Endothelial cell (in vitro differentiated cells): ENCODE measurements at regions not wholly inside any gene's neighbourhood (a gene's known extent, or its start where the extent isn't known, plus 50 kb on each side); places are given as distances from the start of the nearest gene placed in this dataset.
"Not testable (repeated sequence)": the region's sequence is repeated elsewhere in the genome, so short reads cannot be mapped to it uniquely, and the experiment has no call there.

ENCODE experiments used
- DNase-seq: peaks from one replicate; pipeline ENCODE4 v3.0.0; 2021; ENCODE audit warnings: low spot score
- H3K27ac Mint-ChIP-seq: one replicate; pipeline ENCODE4 v1.8.0; 2021; ENCODE audit warnings: mixed read lengths, inconsistent platforms; ENCODE audit not compliant: unreplicated experiment
- H3K27me3 Mint-ChIP-seq: one replicate; pipeline ENCODE4 v1.8.0; 2021; ENCODE audit warnings: mild to moderate bottlenecking, moderate library complexity, mixed read lengths, inconsistent platforms; ENCODE audit not compliant: unreplicated experiment
- H3K36me3 Mint-ChIP-seq: one replicate; pipeline ENCODE4 v1.8.0; 2021; ENCODE audit warnings: mild to moderate bottlenecking, low read depth, mixed read lengths, inconsistent platforms; ENCODE audit not compliant: unreplicated experiment
- H3K4me1 Mint-ChIP-seq: one replicate; pipeline ENCODE4 v1.8.0; 2021; ENCODE audit warnings: mild to moderate bottlenecking, mixed read lengths, inconsistent platforms; ENCODE audit not compliant: unreplicated experiment
- H3K4me3 Mint-ChIP-seq: one replicate; pipeline ENCODE4 v1.8.0; 2021; ENCODE audit warnings: mild to moderate bottlenecking, mixed read lengths, inconsistent platforms; ENCODE audit not compliant: unreplicated experiment
- H3K9me3 Mint-ChIP-seq: one replicate; pipeline ENCODE4 v1.8.0; 2021; ENCODE audit warnings: mixed read lengths, inconsistent platforms; ENCODE audit not compliant: unreplicated experiment
- CTCF ChIP-seq: fragments of 200-600 bp; sonication (generic); IDR thresholded peaks from one replicate; pipeline ENCODE4 v1.5.0; 2021; ENCODE audit warnings: antibody characterized with exemption; ENCODE audit not compliant: unreplicated experiment

GRCh38 chr6:11943060-11943459 is 69.1 kb upstream of the HIVEP1 start:
- Mint-ChIP-seq H3K36me3 (no peaks in the 10 kb centered on the region), H3K27me3 (no peaks in the 10 kb centered on the region), H3K4me3 (no peak overlapping the region), H3K4me1 (peaks cover 4% of the 10 kb centered on the region), H3K27ac (no peak overlapping the region), H3K9me3 (no peaks in the 10 kb centered on the region)
- TF ChIP-seq CTCF, result no peak
- no peak for DNase-seq

- DNase-seq, result no peak
- H3K27ac Mint-ChIP-seq, result no peak overlapping the region
- H3K4me3 Mint-ChIP-seq, result no peak overlapping the region
- no peaks in the 10 kb centered on the region for H3K27me3 Mint-ChIP-seq
- peaks cover 9% of the 10 kb centered on the region for H3K4me1 Mint-ChIP-seq
- no peaks in the 10 kb centered on the region for H3K36me3 Mint-ChIP-seq
- H3K9me3 Mint-ChIP-seq, result no peaks in the 10 kb centered on the region
- no peak for TF ChIP-seq CTCF
Observed at GRCh38 chr6:11942185-11942864, 69.8 kb upstream of the HIVEP1 start.

- not testable (repeated sequence) for DNase-seq, H3K27ac Mint-ChIP-seq, H3K9me3 Mint-ChIP-seq, H3K36me3 Mint-ChIP-seq, H3K4me3 Mint-ChIP-seq, H3K4me1 Mint-ChIP-seq, H3K27me3 Mint-ChIP-seq
Observed at GRCh38 chr6:11940532-11941166, 71.5 kb upstream of the HIVEP1 start.

DNA sequence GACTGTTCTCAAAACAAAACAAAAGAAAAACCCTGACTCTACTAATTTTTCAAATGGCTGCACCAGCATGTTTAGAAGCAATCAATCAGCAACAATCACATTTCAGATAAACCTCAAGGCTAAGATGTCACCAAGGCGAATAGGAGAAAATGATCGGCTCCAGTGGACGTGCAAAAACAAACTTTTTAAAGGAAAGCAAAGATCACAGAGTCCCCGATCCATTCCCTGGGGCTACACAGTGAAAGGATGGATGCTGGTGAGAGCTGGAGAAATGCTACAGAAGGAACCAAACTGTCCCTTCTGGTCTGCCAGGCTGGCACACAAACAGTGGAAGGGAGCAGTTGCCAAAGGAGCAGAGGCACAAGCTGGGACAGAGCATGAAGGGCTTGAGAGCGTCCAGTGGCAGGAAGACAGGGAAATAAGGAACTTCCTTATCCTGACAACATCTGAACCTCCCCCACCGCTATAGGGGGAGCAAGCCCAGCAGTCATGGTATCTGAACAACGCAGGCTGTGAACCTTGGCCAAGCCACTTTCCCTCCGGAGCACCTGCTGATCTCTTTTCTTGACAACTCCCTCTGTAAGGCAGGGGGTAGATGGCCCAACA is 73.7 kb upstream of the HIVEP1 start:
- Mint-ChIP-seq H3K9me3 (no peaks in the 10 kb centered on the region), H3K27me3 (no peaks in the 10 kb centered on the region), H3K36me3 (no peaks in the 10 kb centered on the region), H3K27ac (peak overlapping the region; percentile 92), H3K4me3 (no peak overlapping the region), H3K4me1 (peaks cover 9% of the 10 kb centered on the region)
- DNase-seq, result peak; percentile 54
- TF ChIP-seq CTCF, result no peak

DNA sequence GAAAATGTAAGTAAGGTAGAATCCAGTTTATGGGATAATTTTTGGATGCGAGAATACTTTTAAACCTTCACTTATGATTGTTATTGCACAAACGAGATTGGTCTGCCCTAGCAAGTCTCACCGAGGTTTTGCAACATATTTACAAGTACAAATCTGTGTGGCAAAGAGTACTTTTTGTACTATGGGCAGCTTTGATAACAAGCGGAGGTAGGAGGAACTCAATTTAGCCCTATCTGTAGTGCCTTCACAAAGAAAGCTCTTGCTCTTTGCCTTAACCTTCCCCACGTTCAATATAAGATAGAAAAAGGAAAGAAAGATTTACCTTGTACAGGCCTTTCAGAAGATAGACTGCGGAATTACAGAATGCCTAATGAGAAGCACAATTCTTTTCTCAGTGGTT is 77.5 kb upstream of the HIVEP1 start:
- no peaks in the 10 kb centered on the region for H3K9me3 Mint-ChIP-seq
- peaks cover 9% of the 10 kb centered on the region for H3K4me1 Mint-ChIP-seq
- H3K4me3 Mint-ChIP-seq, result no peak overlapping the region
- no peak overlapping the region for H3K27ac Mint-ChIP-seq
- DNase-seq, result no peak
- no peak for TF ChIP-seq CTCF
- no peaks in the 10 kb centered on the region for H3K36me3 Mint-ChIP-seq
- H3K27me3 Mint-ChIP-seq, result no peaks in the 10 kb centered on the region

DNA sequence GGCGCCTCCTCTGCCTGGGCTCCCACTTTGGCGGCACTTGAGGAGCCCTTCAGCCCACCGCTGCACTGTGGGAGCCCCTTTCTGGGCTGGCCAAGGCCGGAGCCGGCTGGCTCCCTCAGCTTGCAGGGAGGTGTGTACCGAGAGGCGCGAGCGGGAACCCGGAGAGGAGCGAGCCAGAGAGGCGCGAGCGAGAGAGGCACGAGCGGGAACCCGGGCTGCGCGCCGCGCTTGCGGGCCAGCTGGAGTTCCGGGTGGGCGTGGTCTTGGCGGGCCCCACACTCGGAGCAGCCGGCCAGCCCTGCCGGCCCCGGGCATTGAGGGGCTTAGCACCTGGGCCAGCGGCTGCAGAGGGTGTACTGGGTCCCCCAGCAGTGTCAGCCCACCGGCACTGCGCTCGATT is 79.2 kb upstream of the HIVEP1 start:
- not testable (repeated sequence) for H3K36me3 Mint-ChIP-seq, H3K9me3 Mint-ChIP-seq, H3K4me1 Mint-ChIP-seq, H3K4me3 Mint-ChIP-seq, H3K27ac Mint-ChIP-seq, H3K27me3 Mint-ChIP-seq, DNase-seq
